GM23248 (cell line): ENCODE measurements at regions not wholly inside any gene's neighbourhood (a gene's known extent, or its start where the extent isn't known, plus 50 kb on each side); places are given as distances from the start of the nearest gene placed in this dataset.

ENCODE experiments used
- EZH2 ChIP-seq: fragments of 200-600 bp; sonication (generic); IDR thresholded peaks from 2 replicates; pipeline ENCODE4 v1.6.1; 2018; ENCODE audit warnings: antibody characterized with exemption, mild to moderate bottlenecking; ENCODE audit not compliant: insufficient read depth, poor library complexity, severe bottlenecking
- EZH2phosphoT487 ChIP-seq: fragments of 200-600 bp; sonication (generic); IDR thresholded peaks from 2 replicates; pipeline ENCODE4 v1.6.1; 2018; ENCODE audit warnings: antibody characterized with exemption, moderate library complexity, mild to moderate bottlenecking, low read depth; ENCODE audit not compliant: insufficient read depth

- TF ChIP-seq EZH2 (no peak), EZH2phosphoT487 (no peak)
Observed at GRCh38 chr14:29461506-29461905, 466.1 kb downstream of the PRKD1 start.
